ENCODE measurements at regions not wholly inside any gene's neighbourhood (a gene's known extent, or its start where the extent isn't known, plus 50 kb on each side); places are given as distances from the start of the nearest gene placed in this dataset.

DNA sequence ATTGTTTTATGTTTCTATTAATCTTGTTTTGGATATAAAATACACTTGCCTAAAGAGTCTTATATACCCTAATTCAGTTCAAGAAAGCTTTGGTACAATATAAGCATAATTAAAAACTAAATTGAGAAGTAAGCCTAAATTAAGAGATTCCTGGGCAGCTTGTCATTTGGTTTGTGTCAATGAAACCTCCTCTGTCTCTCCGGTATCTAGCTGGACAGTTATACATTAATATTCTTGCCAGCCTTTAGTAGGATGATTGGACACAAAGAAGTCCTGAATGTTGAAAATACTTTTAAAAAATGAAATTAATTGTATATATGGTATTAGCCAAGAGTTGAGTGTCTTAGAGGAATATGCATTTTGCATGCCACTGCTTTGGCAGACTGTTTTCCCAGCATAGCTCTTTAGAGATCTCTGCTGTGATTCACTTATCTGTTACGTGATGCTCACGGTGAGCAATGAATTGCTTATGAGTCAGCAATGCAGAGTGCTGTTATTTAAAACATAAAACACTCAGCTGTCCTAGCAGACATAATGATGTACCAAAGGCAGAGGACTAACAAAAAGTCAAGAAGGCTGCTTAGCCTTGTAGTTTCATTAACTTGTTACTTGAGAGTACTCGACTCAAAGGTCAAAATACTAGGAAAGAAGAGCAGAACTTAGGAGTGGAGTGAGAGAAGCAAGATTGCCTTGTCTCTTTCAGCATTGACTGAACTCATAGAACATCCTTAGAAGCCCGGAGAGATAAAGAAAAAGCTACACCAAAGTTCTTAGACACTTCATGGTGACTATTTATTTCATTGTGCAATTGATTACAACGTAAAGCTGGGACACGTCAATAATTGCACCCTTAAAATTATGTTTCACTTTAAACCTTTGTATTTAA is 1296.1 kb upstream of the PCDH7 start:
- TF ChIP-seq, protein P1, sequence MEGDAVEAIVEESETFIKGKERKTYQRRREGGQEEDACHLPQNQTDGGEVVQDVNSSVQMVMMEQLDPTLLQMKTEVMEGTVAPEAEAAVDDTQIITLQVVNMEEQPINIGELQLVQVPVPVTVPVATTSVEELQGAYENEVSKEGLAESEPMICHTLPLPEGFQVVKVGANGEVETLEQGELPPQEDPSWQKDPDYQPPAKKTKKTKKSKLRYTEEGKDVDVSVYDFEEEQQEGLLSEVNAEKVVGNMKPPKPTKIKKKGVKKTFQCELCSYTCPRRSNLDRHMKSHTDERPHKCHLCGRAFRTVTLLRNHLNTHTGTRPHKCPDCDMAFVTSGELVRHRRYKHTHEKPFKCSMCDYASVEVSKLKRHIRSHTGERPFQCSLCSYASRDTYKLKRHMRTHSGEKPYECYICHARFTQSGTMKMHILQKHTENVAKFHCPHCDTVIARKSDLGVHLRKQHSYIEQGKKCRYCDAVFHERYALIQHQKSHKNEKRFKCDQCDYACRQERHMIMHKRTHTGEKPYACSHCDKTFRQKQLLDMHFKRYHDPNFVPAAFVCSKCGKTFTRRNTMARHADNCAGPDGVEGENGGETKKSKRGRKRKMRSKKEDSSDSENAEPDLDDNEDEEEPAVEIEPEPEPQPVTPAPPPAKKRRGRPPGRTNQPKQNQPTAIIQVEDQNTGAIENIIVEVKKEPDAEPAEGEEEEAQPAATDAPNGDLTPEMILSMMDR (IDR thresholded peaks at IDR 0.05) = no peak
- TF ChIP-seq POLR2A (IDR thresholded peaks at IDR 0.05) = no peak

Data from lower leg skin (tissue), 3 donors.